Neural progenitor cell (in vitro differentiated cells): ENCODE measurements at regions not wholly inside any gene's neighbourhood (a gene's known extent, or its start where the extent isn't known, plus 50 kb on each side); places are given as distances from the start of the nearest gene placed in this dataset.

ENCODE experiments used
- DNase-seq: peaks from one replicate; pipeline ENCODE4 v3.0.0-alpha.2; 2016; ENCODE audit warnings: low spot score
- H2AFZ ChIP-seq: fragments of 200-600 bp; sonication (generic); replicated peaks from 2 replicates; pipeline ENCODE4 v1.6.1; 2016; ENCODE audit warnings: antibody characterized with exemption
- H3F3A ChIP-seq: fragments of 200-600 bp; sonication (generic); 2 replicates; pipeline ENCODE4 v1.6.1; 2016; ENCODE audit warnings: antibody characterized with exemption, low read depth
- H3K27ac ChIP-seq: fragments of 200-600 bp; sonication (generic); 2 replicates; pipeline ENCODE4 v1.5.1; 2016; ENCODE audit warnings: mild to moderate bottlenecking
- H3K27me3 ChIP-seq: fragments of 200-600 bp; sonication (generic); 2 replicates; pipeline ENCODE4 v1.6.1; 2016; ENCODE audit warnings: mild to moderate bottlenecking, moderate library complexity
- H3K36me3 ChIP-seq: fragments of 200-600 bp; sonication (generic); 2 replicates; pipeline ENCODE4 v1.5.1; 2016
- H3K4me1 ChIP-seq: fragments of 200-600 bp; sonication (generic); 2 replicates; pipeline ENCODE4 v1.6.1; 2016; ENCODE audit warnings: mixed run types
- H3K4me2 ChIP-seq: fragments of 200-600 bp; sonication (generic); 2 replicates; pipeline ENCODE4 v1.6.1; 2016
- H3K4me3 ChIP-seq: fragments of 200-600 bp; sonication (generic); 2 replicates; pipeline ENCODE4 v1.5.1; 2016
- H3K79me2 ChIP-seq: fragments of 200-600 bp; sonication (generic); 2 replicates; pipeline ENCODE4 v1.6.1; 2016; ENCODE audit warnings: low read depth
- H3K9ac ChIP-seq: fragments of 200-600 bp; sonication (generic); 2 replicates; pipeline ENCODE4 v1.6.1; 2016
- H3K9me3 ChIP-seq: fragments of 200-600 bp; sonication (generic); 2 replicates; pipeline ENCODE4 v1.5.1; 2016; ENCODE audit warnings: low read depth
- H4K20me1 ChIP-seq: fragments of 200-600 bp; sonication (generic); 2 replicates; pipeline ENCODE4 v1.6.1; 2016; ENCODE audit warnings: low read depth
- H3K27ac Mint-ChIP-seq: 3 replicates; pipeline ENCODE4 v1.8.0; 2021; ENCODE audit warnings: mixed read lengths
- H3K27me3 Mint-ChIP-seq: 2 replicates; pipeline ENCODE4 v1.8.0; 2022; ENCODE audit warnings: low read depth, mild to moderate bottlenecking, inconsistent platforms, moderate library complexity, mixed read lengths; ENCODE audit not compliant: insufficient read depth
- H3K36me3 Mint-ChIP-seq: 3 replicates; pipeline ENCODE4 v1.8.0; 2021; ENCODE audit warnings: mixed read lengths
- H3K4me1 Mint-ChIP-seq: 3 replicates; pipeline ENCODE4 v1.8.0; 2021; ENCODE audit warnings: mixed read lengths
- H3K4me3 Mint-ChIP-seq: 3 replicates; pipeline ENCODE4 v1.8.0; 2021; ENCODE audit warnings: mild to moderate bottlenecking, moderate library complexity, mixed read lengths
- H3K9me3 Mint-ChIP-seq: 3 replicates; pipeline ENCODE4 v1.8.0; 2020; ENCODE audit warnings: mixed read lengths
- CTCF ChIP-seq: fragments of 200-600 bp; sonication (generic); IDR thresholded peaks from 2 replicates; pipeline ENCODE4 v1.5.1; 2017; ENCODE audit warnings: antibody characterized with exemption, mild to moderate bottlenecking
- EZH2 ChIP-seq: fragments of 200-600 bp; sonication (generic); IDR thresholded peaks from 2 replicates; pipeline ENCODE4 v1.6.1; 2017; ENCODE audit warnings: antibody characterized with exemption, mild to moderate bottlenecking, moderate library complexity
- EZH2phosphoT487 ChIP-seq: fragments of 200-600 bp; sonication (generic); IDR thresholded peaks from 2 replicates; pipeline ENCODE4 v1.6.1; 2017; ENCODE audit warnings: antibody characterized with exemption

- Mint-ChIP-seq H3K36me3 (no peaks in the 10 kb centered on the region), H3K27me3 (peaks cover 4% of the 10 kb centered on the region), H3K4me3 (no peak overlapping the region), H3K9me3 (peaks cover 21% of the 10 kb centered on the region), H3K4me1 (peaks cover 6% of the 10 kb centered on the region), H3K27ac (no peak overlapping the region)
- Histone ChIP-seq H3K27me3 (no peaks in the 10 kb centered on the region), H3F3A (no peaks in the 10 kb centered on the region), H3K9me3 (no peaks in the 10 kb centered on the region), H3K4me2 (no peak overlapping the region), H3K27ac (no peak overlapping the region), H2AFZ (no peak overlapping the region), H3K9ac (no peak overlapping the region), H3K4me3 (no peak overlapping the region), H3K4me1 (no peaks in the 10 kb centered on the region), H3K79me2 (no peaks in the 10 kb centered on the region), H3K36me3 (no peaks in the 10 kb centered on the region), H4K20me1 (no peaks in the 10 kb centered on the region)
- TF ChIP-seq EZH2phosphoT487 (no peak), EZH2 (no peak), CTCF (no peak)
- DNase-seq = no peak
Observed at GRCh38 chr4:10947898-10948297, 263.3 kb upstream of the CLNK start.

- Histone ChIP-seq H3K9ac (no peak overlapping the region), H3K36me3 (no peaks in the 10 kb centered on the region), H3K27ac (no peak overlapping the region), H3K4me3 (no peak overlapping the region), H3K4me2 (no peak overlapping the region), H2AFZ (no peak overlapping the region), H3K4me1 (no peaks in the 10 kb centered on the region), H3K27me3 (no peaks in the 10 kb centered on the region), H3F3A (no peaks in the 10 kb centered on the region), H3K9me3 (no peaks in the 10 kb centered on the region), H4K20me1 (no peaks in the 10 kb centered on the region), H3K79me2 (no peaks in the 10 kb centered on the region)
- H3K4me3 Mint-ChIP-seq = no peak overlapping the region
- H3K4me1 Mint-ChIP-seq = peaks cover 6% of the 10 kb centered on the region
- peaks cover 6% of the 10 kb centered on the region for H3K27me3 Mint-ChIP-seq
- H3K27ac Mint-ChIP-seq = no peak overlapping the region
- no peak for TF ChIP-seq CTCF
- no peak for TF ChIP-seq EZH2phosphoT487
- no peak for TF ChIP-seq EZH2
- H3K9me3 Mint-ChIP-seq = peaks cover 43% of the 10 kb centered on the region
- H3K36me3 Mint-ChIP-seq = no peaks in the 10 kb centered on the region
- DNase-seq = no peak
Observed at GRCh38 chr4:10944321-10944720, 259.8 kb upstream of the CLNK start.

- H3K9ac ChIP-seq = no peak overlapping the region
- Mint-ChIP-seq H3K4me1 (peaks cover 6% of the 10 kb centered on the region), H3K9me3 (peaks cover 45% of the 10 kb centered on the region), H3K27ac (no peak overlapping the region), H3K27me3 (peaks cover 2% of the 10 kb centered on the region), H3K4me3 (no peak overlapping the region), H3K36me3 (no peaks in the 10 kb centered on the region)
- H3K4me1 ChIP-seq = no peaks in the 10 kb centered on the region
- no peaks in the 10 kb centered on the region for H3K36me3 ChIP-seq
- no peaks in the 10 kb centered on the region for H4K20me1 ChIP-seq
- H3K27ac ChIP-seq = no peak overlapping the region
- H3F3A ChIP-seq = no peaks in the 10 kb centered on the region
- TF ChIP-seq EZH2 = no peak
- H3K9me3 ChIP-seq = no peaks in the 10 kb centered on the region
- H3K79me2 ChIP-seq = no peaks in the 10 kb centered on the region
- DNase-seq = no peak
- no peaks in the 10 kb centered on the region for H3K27me3 ChIP-seq
- no peak overlapping the region for H2AFZ ChIP-seq
- H3K4me3 ChIP-seq = no peak overlapping the region
- H3K4me2 ChIP-seq = no peak overlapping the region
Observed at GRCh38 chr4:10942156-10942555, 257.6 kb upstream of the CLNK start.

- peaks cover 30% of the 10 kb centered on the region for H3K4me1 Mint-ChIP-seq
Observed at GRCh38 chr4:10929818-10930217, 245.2 kb upstream of the CLNK start.

More at GRCh38 chr4:10929818-10930217, 245.2 kb upstream of the CLNK start:
- Mint-ChIP-seq H3K27ac (no peak overlapping the region), H3K4me3 (no peak overlapping the region), H3K9me3 (peaks cover 3% of the 10 kb centered on the region), H3K36me3 (no peaks in the 10 kb centered on the region), H3K27me3 (peaks cover 2% of the 10 kb centered on the region)
- Histone ChIP-seq H3K36me3 (no peaks in the 10 kb centered on the region), H3K9me3 (no peaks in the 10 kb centered on the region), H3K79me2 (no peaks in the 10 kb centered on the region), H3K4me1 (peaks cover 21% of the 10 kb centered on the region), H3K27ac (no peak overlapping the region), H3F3A (peaks cover 19% of the 10 kb centered on the region), H4K20me1 (peaks cover 3% of the 10 kb centered on the region), H2AFZ (no peak overlapping the region), H3K4me3 (no peak overlapping the region), H3K9ac (no peak overlapping the region), H3K4me2 (no peak overlapping the region), H3K27me3 (no peaks in the 10 kb centered on the region)
- no peak for TF ChIP-seq EZH2phosphoT487
- no peak for TF ChIP-seq CTCF
- no peak for TF ChIP-seq EZH2
- DNase-seq = no peak
